KMS-11 (cell line): ENCODE measurements at regions not wholly inside any gene's neighbourhood (a gene's known extent, or its start where the extent isn't known, plus 50 kb on each side); places are given as distances from the start of the nearest gene placed in this dataset.

Source experiments
- H2AFZ ChIP-seq: fragments of 200-600 bp; sonication (generic); 2 replicates; pipeline ENCODE4 v1.6.1; 2016; ENCODE audit warnings: antibody characterized with exemption, mixed run types, low read depth
- H3K27ac ChIP-seq: fragments of 200-600 bp; sonication (generic); 2 replicates; pipeline ENCODE4 v1.6.1; 2016; ENCODE audit warnings: mild to moderate bottlenecking, mixed run types
- H3K27me3 ChIP-seq: fragments of 200-600 bp; sonication (generic); 2 replicates; pipeline ENCODE4 v1.6.1; 2017; ENCODE audit warnings: mild to moderate bottlenecking, low read depth, mixed run types, moderate library complexity; ENCODE audit not compliant: insufficient read depth
- H3K36me3 ChIP-seq: fragments of 200-600 bp; sonication (generic); 2 replicates; pipeline ENCODE4 v1.6.1; 2017; ENCODE audit warnings: mild to moderate bottlenecking, mixed run types; ENCODE audit not compliant: insufficient read depth
- H3K4me1 ChIP-seq: fragments of 200-600 bp; sonication (generic); 2 replicates; pipeline ENCODE4 v1.6.1; 2016; ENCODE audit warnings: mild to moderate bottlenecking, low read depth, mixed run types; ENCODE audit not compliant: poor library complexity, severe bottlenecking
- H3K4me2 ChIP-seq: fragments of 200-600 bp; sonication (generic); 2 replicates; pipeline ENCODE4 v1.7.0; 2016; ENCODE audit warnings: mild to moderate bottlenecking, mixed run types
- H3K4me3 ChIP-seq: fragments of 200-600 bp; sonication (generic); IDR thresholded peaks from 2 replicates; pipeline ENCODE4 v1.6.1; 2017; ENCODE audit warnings: low read depth, low read length, mixed read lengths; ENCODE audit not compliant: insufficient read depth
- H3K79me2 ChIP-seq: fragments of 200-600 bp; sonication (generic); 2 replicates; pipeline ENCODE4 v1.6.1; 2016; ENCODE audit warnings: low read depth, mixed run types; ENCODE audit not compliant: insufficient read depth
- H3K9ac ChIP-seq: fragments of 200-600 bp; sonication (generic); 2 replicates; pipeline ENCODE4 v1.6.1; 2016; ENCODE audit warnings: mild to moderate bottlenecking, mixed run types
- H4K20me1 ChIP-seq: fragments of 200-600 bp; sonication (generic); 2 replicates; pipeline ENCODE4 v1.6.1; 2016; ENCODE audit warnings: mild to moderate bottlenecking, mixed run types; ENCODE audit not compliant: insufficient read depth
- CTCF ChIP-seq: fragments of 200-600 bp; sonication (generic); conservative IDR thresholded peaks from 2 replicates; pipeline ENCODE4 v1.6.1; 2017; ENCODE audit warnings: low read depth, mild to moderate bottlenecking, antibody characterized with exemption, low read length, moderate library complexity, mixed read lengths

- Histone ChIP-seq H4K20me1 (no peaks in the 10 kb centered on the region), H2AFZ (no peak overlapping the region), H3K4me2 (no peak overlapping the region), H3K4me1 (no peaks in the 10 kb centered on the region), H3K79me2 (no peaks in the 10 kb centered on the region), H3K36me3 (no peaks in the 10 kb centered on the region), H3K4me3 (no peak overlapping the region), H3K9ac (no peak overlapping the region), H3K27me3 (no peaks in the 10 kb centered on the region), H3K27ac (no peak overlapping the region)
- no peak for TF ChIP-seq CTCF
These were observed 133.3 kb downstream of the TEX36 start for GRCh38 chr10:125549653-125550052.

- Histone ChIP-seq H4K20me1 (no peaks in the 10 kb centered on the region), H3K79me2 (no peaks in the 10 kb centered on the region), H3K27me3 (no peaks in the 10 kb centered on the region), H3K4me2 (no peak overlapping the region), H3K9ac (no peak overlapping the region), H2AFZ (no peak overlapping the region), H3K4me1 (no peaks in the 10 kb centered on the region), H3K27ac (no peak overlapping the region), H3K4me3 (no peak overlapping the region), H3K36me3 (no peaks in the 10 kb centered on the region)
- no peak for TF ChIP-seq CTCF
These were observed 134.1 kb downstream of the TEX36 start for GRCh38 chr10:125548878-125549277.

- H3K27ac ChIP-seq: no peak overlapping the region
- no peaks in the 10 kb centered on the region for H3K4me1 ChIP-seq
- H3K36me3 ChIP-seq: no peaks in the 10 kb centered on the region
- no peaks in the 10 kb centered on the region for H4K20me1 ChIP-seq
- H3K27me3 ChIP-seq: no peaks in the 10 kb centered on the region
- H3K4me2 ChIP-seq: no peak overlapping the region
- TF ChIP-seq CTCF: no peak
- H3K79me2 ChIP-seq: no peaks in the 10 kb centered on the region
- no peak overlapping the region for H3K9ac ChIP-seq
- no peak overlapping the region for H2AFZ ChIP-seq
- H3K4me3 ChIP-seq: no peak overlapping the region
These were observed 134.6 kb downstream of the TEX36 start for GRCh38 chr10:125548356-125548755.

GRCh38 chr10:125547010-125547650 lies 135.8 kb downstream of the TEX36 start:
- no peak overlapping the region for H3K4me3 ChIP-seq
- no peaks in the 10 kb centered on the region for H3K79me2 ChIP-seq
- H4K20me1 ChIP-seq: no peaks in the 10 kb centered on the region
- no peak overlapping the region for H3K27ac ChIP-seq
- H3K4me1 ChIP-seq: no peaks in the 10 kb centered on the region
- no peak overlapping the region for H2AFZ ChIP-seq
- TF ChIP-seq CTCF: no peak
- H3K36me3 ChIP-seq: no peaks in the 10 kb centered on the region
- no peak overlapping the region for H3K4me2 ChIP-seq
- no peak overlapping the region for H3K9ac ChIP-seq
- H3K27me3 ChIP-seq: no peaks in the 10 kb centered on the region
